ENCODE measurements at regions not wholly inside any gene's neighbourhood (a gene's known extent, or its start where the extent isn't known, plus 50 kb on each side); places are given as distances from the start of the nearest gene placed in this dataset.
A peak's percentile ranks its signal among the peaks of the same experiment; 100 is the strongest.

GRCh38 chr3:130242850-130243569, 102.5 kb upstream of the COL6A5 start:
- DNase-seq (ENCODE audit: low spot score) (no peak), ATAC-seq (ENCODE audit: low FRiP score) (peak; percentile 93)
- no peak for TF ChIP-seq CTCF (IDR thresholded peaks at IDR 0.05)

- no peak for TF ChIP-seq CTCF (IDR thresholded peaks at IDR 0.05)
- DNase-seq (ENCODE audit: low spot score) (no peak), ATAC-seq (ENCODE audit: low FRiP score) (peak; percentile 42)
These were observed 101.7 kb upstream of the COL6A5 start for GRCh38 chr3:130243808-130244207.

- no peak for TF ChIP-seq CTCF (IDR thresholded peaks at IDR 0.05)
- DNase-seq (ENCODE audit: low spot score) = no peak
- ATAC-seq (ENCODE audit: low FRiP score) = no peak
These were observed 94.5 kb upstream of the COL6A5 start for GRCh38 chr3:130250982-130251381.

GRCh38 chr3:130255442-130255841, 90.0 kb upstream of the COL6A5 start:
- ATAC-seq (ENCODE audit: low FRiP score) (no peak), DNase-seq (ENCODE audit: low spot score) (no peak)
- no peak for TF ChIP-seq CTCF (IDR thresholded peaks at IDR 0.05)

GRCh38 chr3:130256821-130257340, 88.6 kb upstream of the COL6A5 start:
- no peak for TF ChIP-seq CTCF (IDR thresholded peaks at IDR 0.05)
- no peak for DNase-seq (ENCODE audit: low spot score)
- ATAC-seq (ENCODE audit: low FRiP score) = no peak

- TF ChIP-seq CTCF (IDR thresholded peaks at IDR 0.05) = no peak
- DNase-seq (ENCODE audit: low spot score) (peak; percentile 41), ATAC-seq (ENCODE audit: low FRiP score) (peak; percentile 92)
These were observed 86.9 kb upstream of the COL6A5 start for GRCh38 chr3:130258532-130258952.

Measured in omental fat pad (tissue), 3 donors.